GM12891 (cell line): ENCODE measurements at regions not wholly inside any gene's neighbourhood (a gene's known extent, or its start where the extent isn't known, plus 50 kb on each side); places are given as distances from the start of the nearest gene placed in this dataset.
"Not testable (repeated sequence)": the region's sequence is repeated elsewhere in the genome, so short reads cannot be mapped to it uniquely, and the experiment has no call there.

ENCODE experiments used
- DNase-seq: peaks from one replicate; pipeline ENCODE4 v3.0.0; 2011; ENCODE audit warnings: low spot score; ENCODE audit not compliant: insufficient read length
- FAIRE-seq: peaks from 2 replicates; lab custom pipeline; 2011; peaks lifted over from hg19 to GRCh38; lab: Jason Lieb, UNC
- PAX5 ChIP-seq: IDR thresholded peaks from 2 replicates; pipeline ENCODE4 v1.6.1; 2011; ENCODE audit warnings: low read length, moderate library complexity, mild to moderate bottlenecking; ENCODE audit not compliant: insufficient read depth, severe bottlenecking
- POLR2A ChIP-seq: IDR thresholded peaks from 2 replicates; pipeline ENCODE4 v1.6.1; 2011; ENCODE audit warnings: low read depth, low read length, control low read depth
- POLR2AphosphoS5 ChIP-seq: IDR thresholded peaks from 2 replicates; pipeline ENCODE4 v1.6.1; 2011; ENCODE audit warnings: low read depth, low read length, control low read depth
- POU2F2 ChIP-seq: IDR thresholded peaks from 2 replicates; pipeline ENCODE4 v1.6.1; 2011; ENCODE audit warnings: low read depth, mild to moderate bottlenecking, control low read depth, low read length, moderate library complexity
- SPI1 ChIP-seq: IDR thresholded peaks from 2 replicates; pipeline ENCODE4 v1.6.1; 2011; ENCODE audit warnings: low read depth, low read length, control low read depth
- TAF1 ChIP-seq: IDR thresholded peaks from 2 replicates; pipeline ENCODE4 v1.6.1; 2011; ENCODE audit warnings: low read depth, low read length, control low read depth

GRCh38 chr6:51120016-51120415, 301.3 kb downstream of the TFAP2B start:
- TF ChIP-seq POLR2AphosphoS5 (no peak), PAX5 (no peak), POLR2A (no peak), POU2F2 (no peak), SPI1 (no peak), TAF1 (no peak)
- FAIRE-seq, result no peak
- DNase-seq, result no peak

- DNase-seq, FAIRE-seq: not testable (repeated sequence)
These were observed 302.8 kb downstream of the TFAP2B start for GRCh38 chr6:51121380-51121976.

GRCh38 chr6:51129043-51129442, 310.4 kb downstream of the TFAP2B start:
- FAIRE-seq (no peak), DNase-seq (no peak)
- TF ChIP-seq PAX5 (no peak), POU2F2 (no peak), SPI1 (no peak), TAF1 (no peak), POLR2A (no peak), POLR2AphosphoS5 (no peak)

GRCh38 chr6:51137777-51138176, 319.1 kb downstream of the TFAP2B start:
- FAIRE-seq, result no peak
- DNase-seq, result no peak
- TF ChIP-seq TAF1, result no peak
- TF ChIP-seq POLR2AphosphoS5, result no peak
- no peak for TF ChIP-seq PAX5
- TF ChIP-seq POLR2A, result no peak
- TF ChIP-seq SPI1, result no peak
- TF ChIP-seq POU2F2, result no peak

- no peak for FAIRE-seq
- TF ChIP-seq SPI1 (no peak), POLR2AphosphoS5 (no peak), PAX5 (no peak), POU2F2 (no peak), TAF1 (no peak), POLR2A (no peak)
- DNase-seq, result no peak
These were observed 321.3 kb downstream of the TFAP2B start for GRCh38 chr6:51139950-51140385.

- FAIRE-seq (no peak), DNase-seq (no peak)
- TF ChIP-seq TAF1, result no peak
- TF ChIP-seq PAX5, result no peak
- TF ChIP-seq SPI1, result no peak
- TF ChIP-seq POLR2AphosphoS5, result no peak
- no peak for TF ChIP-seq POU2F2
- no peak for TF ChIP-seq POLR2A
These were observed 322.4 kb downstream of the TFAP2B start for GRCh38 chr6:51141080-51141479.

GRCh38 chr6:51147756-51148155, 329.1 kb downstream of the TFAP2B start:
- FAIRE-seq, result no peak
- no peak for DNase-seq
- TF ChIP-seq POU2F2 (no peak), SPI1 (no peak), PAX5 (no peak), POLR2A (no peak), TAF1 (no peak)

- TF ChIP-seq TAF1 (no peak), POU2F2 (no peak), POLR2AphosphoS5 (no peak), POLR2A (no peak), PAX5 (no peak), SPI1 (no peak)
- no peak for DNase-seq
- FAIRE-seq, result no peak
These were observed 333.9 kb downstream of the TFAP2B start for GRCh38 chr6:51152594-51152993.

GRCh38 chr6:51153109-51153508, 334.4 kb downstream of the TFAP2B start:
- no peak for TF ChIP-seq SPI1
- no peak for TF ChIP-seq TAF1
- TF ChIP-seq POLR2AphosphoS5, result no peak
- no peak for TF ChIP-seq POLR2A
- no peak for TF ChIP-seq PAX5
- no peak for TF ChIP-seq POU2F2
- DNase-seq, result no peak
- no peak for FAIRE-seq

GRCh38 chr6:51154925-51155324, 336.3 kb downstream of the TFAP2B start:
- DNase-seq, FAIRE-seq: not testable (repeated sequence)

- FAIRE-seq, DNase-seq: not testable (repeated sequence)
These were observed 340.6 kb downstream of the TFAP2B start for GRCh38 chr6:51159260-51159659.
